GM19238 (cell line): ENCODE measurements at regions not wholly inside any gene's neighbourhood (a gene's known extent, or its start where the extent isn't known, plus 50 kb on each side); places are given as distances from the start of the nearest gene placed in this dataset.

Experiments used
- DNase-seq: peaks from one replicate; pipeline ENCODE4 v3.0.0; 2011; ENCODE audit warnings: low spot score; ENCODE audit not compliant: insufficient read length

DNA sequence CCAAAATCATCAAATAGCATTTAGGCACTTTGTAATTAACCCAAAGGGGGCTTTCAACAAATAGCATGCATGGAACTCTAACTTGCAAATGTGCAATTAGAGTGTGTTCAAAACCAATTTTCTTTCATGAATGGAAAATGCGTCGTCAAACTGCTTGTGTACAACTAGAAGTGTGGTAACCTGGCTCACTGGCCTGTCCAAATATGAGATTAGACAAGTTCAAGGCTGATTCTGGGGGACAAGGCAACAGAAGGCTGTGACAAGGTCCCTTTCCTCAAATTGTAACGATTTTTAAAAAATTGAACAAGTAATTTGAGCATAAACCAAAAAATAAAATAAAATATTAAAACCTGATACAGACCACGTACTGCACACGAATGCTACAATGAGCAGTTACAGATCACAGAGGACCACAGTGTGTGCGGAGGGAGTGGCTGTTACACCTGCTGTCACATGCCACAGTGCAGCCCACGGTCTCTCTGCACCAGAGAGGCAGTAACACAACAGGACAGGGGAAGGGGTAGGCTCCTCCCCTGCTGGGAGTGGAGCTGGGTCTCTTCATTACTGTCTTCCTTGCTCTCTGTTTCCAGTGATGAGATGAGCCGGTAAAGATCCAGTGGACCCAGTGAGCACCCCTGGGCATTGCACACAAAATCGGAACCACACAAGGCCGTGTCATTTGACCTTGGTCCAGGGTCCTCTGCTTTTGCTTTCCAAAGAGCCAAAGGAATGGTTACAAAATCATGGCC lies 252.2 kb upstream of the PDE10A start:
- no peak for DNase-seq

DNA sequence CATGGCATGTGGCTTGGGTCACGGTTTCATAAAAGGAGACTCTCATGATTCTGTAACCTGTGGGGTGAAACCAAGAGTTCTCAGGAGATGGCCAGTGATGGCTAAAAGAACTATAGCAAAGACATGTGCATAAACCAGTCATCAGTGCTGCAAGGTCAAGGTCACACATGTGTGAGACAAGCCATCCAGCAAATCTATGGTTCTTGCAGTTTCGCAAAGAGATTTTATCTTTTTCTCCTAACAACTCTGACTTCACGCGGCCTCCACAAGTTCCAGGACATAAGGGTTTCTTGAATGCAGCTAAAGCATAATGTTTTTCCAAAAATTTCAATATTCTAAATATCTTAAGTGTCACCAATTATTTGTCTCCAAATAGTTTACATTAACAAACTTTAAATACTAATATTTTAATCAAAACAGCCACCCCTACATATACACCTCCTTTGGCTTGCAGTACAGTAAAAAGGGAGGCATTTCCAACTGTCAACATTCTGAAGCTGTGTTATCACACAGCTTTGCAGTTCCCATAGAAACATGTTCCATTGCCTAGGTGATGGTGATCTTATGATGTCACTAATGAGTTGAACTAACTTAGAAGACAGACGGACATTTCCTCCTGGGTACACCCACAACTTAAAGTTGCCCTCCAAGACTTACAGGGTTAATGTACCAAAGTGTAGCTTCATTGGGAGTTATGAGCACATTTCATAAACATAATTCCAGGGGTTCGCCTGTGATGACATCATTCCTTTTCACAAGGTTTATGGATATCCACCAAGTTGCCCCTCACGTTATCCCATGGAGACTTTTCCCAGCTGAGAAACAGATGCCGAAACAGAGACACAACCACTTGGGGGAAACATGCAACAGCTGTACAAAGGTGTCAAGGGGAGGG lies 250.9 kb upstream of the PDE10A start:
- no peak for DNase-seq

DNA sequence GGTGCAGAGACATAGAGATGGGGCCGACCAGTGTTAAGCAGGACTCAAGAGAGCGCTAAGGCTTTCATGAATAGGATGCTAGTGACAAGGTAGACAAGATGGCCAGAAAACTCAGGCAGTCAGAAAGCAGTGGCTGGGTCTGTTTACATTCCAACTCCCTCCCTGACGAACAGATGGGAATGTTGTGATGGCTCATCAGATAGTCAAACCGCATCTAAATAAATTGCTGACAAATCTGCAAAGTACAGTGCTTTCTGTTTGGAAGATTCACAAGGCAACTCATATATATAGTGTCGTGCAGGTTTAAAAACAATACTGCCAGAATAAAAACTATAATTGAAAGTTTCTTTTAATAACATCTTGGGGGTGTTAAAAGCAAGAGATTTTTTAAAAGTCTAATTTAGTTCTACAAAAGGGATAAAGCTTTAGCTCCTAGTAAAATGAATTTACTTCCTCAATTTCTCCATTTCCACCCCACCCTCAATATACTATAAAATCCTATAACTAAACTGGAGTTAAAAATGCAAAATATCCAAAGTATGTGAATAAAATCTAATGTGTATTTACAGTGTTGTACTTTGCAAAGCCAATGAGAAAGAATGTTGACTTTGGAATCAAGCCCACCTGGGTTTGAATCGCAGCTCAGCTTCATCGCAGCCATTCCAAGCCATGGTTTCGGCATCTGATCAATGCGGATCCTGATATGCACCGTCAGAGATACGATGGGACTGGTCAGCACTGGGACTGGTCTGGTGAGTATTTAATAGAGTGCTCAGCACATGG lies 247.3 kb upstream of the PDE10A start:
- no peak for DNase-seq

DNA sequence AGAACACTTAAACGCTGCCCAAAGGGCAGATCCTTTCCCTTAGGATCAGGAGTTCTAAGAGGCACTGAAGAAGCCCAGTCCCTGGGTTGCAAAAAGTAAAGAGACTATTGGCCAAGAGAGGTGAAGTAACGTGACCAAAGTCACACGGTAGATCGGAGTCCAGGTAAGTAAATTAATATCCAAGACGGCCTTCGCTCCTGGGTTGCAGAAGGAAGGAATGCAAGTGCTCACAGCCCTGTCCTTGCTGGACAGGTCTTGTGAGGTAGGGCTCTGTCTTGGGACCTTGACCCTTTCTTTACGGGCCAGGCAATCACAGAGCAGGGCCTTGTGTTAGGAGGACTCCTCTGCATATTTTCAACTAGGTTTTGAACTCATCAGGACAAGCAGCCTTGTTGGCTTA lies 243.7 kb upstream of the PDE10A start:
- DNase-seq: no peak

DNA sequence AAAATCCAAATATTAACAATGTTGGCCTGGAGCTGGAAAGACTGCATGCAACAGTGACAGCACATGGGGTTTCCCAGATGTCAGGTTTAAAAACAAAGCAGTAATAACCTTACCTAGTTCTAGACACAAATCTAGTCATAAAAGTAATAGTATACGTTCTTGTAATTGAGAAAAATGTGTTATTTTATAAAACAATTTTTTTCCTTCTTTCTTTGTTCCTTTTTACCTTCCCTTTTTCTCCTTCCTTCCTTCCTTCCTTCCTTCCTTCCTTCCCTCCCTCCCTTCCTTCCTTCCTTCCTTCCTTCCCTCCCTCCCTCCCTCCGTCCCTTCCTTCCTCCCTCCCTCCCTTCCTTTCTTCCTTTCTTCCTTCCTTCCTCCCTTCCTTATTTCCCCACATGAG lies 242.7 kb upstream of the PDE10A start:
- DNase-seq: no peak

GRCh38 chr6:165900970-165901369 lies 237.9 kb upstream of the PDE10A start:
- no peak for DNase-seq

GRCh38 chr6:165899611-165900010 lies 236.6 kb upstream of the PDE10A start:
- DNase-seq: no peak

DNA sequence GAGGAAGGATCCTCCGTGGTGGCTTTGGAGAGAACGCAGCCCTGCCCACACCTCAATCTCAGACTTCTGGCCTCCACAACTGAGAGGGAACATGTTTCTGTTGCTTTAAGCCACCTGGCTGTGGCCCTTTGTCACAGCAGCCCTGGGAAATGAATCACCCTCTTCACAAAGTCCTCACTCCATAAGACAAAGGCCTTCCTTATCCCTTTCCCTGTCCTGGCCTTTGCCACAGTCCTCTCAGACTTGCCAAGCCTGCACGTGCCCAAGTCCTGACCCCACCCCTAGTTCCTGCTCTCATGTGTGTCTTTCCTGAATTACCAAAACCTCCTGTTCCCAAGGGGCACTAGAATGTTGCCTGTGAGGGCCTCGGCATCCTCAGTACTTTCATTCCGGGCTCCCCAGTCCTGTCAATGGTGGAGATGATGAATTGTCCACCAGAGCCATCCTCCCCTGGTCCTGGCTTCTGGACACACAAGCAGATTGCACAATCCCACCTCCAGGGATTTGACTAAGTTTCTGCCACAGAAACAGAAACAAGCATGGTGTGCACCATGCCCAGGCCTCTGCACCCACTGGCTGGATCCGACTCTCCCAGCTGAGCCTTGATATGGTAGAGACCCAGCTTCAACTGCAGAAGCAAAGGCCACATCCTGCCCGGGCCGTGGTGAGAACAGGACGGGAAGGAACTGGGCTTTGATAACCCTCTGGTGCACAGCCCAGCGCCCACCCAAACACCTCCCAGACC lies 232.6 kb upstream of the PDE10A start:
- no peak for DNase-seq

DNA sequence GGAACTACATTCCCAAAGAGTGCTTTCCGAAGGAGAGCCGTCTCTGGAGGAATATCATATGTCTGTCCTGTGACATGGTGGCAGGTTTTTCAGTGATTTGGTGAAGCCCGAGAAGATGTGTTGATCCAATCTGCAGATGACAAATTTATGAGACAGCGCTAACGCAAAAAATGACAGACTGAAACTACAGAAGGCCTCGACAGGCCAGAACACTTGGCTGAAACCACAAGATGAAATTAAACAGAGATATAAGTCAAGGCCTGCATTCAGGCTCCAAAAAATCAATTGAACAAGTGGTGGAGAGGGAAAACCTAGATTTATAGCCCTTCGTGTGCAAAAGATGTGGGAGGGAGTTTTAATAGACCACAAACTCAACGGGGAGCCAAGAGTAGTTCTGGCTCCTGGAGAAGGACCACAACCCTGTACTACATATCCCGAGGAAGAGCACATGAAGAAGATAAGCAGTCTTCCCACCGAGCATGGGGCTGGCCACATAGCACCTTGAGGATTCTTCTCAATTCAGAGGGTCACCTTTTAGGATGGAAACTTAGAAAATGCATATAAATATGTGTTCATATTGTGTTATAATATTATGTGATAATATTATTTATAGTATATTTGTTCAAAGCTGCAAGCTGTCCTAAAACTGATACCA lies 231.3 kb upstream of the PDE10A start:
- no peak for DNase-seq

GRCh38 chr6:165893431-165893830 lies 230.4 kb upstream of the PDE10A start:
- no peak for DNase-seq

GRCh38 chr6:165891320-165891719 lies 228.3 kb upstream of the PDE10A start:
- no peak for DNase-seq

DNA sequence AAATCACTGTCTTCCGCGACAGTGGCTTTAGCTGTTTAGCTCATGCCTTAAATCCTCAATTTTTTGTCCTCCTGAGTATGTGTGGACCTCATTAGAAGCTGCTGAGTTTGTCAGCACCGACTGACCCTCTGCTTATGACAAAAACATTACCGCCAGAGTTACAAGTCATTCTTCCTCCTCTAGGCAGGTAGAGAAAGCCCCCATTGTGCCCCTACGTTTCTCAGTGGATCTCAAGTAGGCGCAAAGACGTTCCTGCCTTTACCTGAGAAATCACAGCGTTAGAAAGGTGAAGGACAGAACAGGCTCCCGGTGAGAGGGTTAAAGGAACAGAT lies 227.3 kb upstream of the PDE10A start:
- DNase-seq: no peak

DNA sequence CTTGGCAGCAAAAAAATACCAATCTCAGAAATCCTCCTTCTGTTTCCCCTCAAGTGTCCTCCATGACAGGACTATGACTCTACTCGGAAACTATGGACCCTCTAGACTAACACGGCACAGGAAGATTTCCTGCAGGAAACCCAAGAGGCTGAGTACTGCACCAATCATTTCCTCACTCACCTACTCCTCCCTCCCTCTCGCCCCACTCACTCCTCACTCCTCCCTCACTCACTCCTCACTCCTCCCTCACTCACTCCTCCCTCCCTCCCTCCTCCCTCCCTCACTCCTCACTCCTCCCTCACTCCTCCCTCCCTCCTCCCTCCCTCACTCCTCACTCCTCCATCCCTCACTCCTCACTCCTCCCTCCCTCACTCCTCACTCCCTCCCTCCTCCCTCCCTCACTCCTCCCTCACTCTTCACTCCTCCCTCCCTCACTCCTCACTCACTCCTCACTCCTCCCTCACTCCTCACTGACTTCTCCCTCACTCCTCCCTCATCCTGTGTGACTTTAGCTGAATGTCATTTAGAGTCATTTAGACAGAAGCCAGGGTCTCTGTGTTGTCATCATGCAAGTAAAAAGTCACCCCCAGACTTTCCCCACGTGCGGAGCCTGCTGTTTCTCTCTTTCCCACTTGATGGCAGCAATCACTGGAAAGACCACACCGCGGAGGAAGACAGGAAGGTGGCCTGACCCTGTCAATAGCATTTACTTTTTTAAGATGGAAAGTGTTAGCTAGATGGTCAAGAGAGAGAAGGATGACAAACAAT lies 226.8 kb upstream of the PDE10A start:
- DNase-seq: no peak

DNA sequence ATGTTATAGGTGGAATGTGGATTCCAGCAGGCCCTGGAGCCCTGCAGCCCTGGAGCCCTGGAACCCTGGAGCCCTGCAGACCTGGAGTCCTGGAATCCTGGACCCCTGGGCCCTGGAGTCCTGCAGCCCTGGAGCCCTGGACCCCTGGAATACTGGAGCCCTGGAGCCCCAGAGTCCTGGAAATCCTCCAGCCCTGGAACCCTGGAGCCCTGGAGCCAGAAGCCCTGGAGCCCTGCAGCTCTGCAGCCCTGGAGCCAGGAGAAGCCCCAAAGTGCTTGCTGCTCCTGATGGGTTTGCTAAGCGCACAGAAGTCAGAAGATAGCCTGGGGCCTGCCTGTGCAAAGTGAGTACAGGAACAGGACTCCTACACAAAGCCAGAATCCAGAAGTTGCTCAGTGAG lies 223.1 kb upstream of the PDE10A start:
- DNase-seq: no peak

DNA sequence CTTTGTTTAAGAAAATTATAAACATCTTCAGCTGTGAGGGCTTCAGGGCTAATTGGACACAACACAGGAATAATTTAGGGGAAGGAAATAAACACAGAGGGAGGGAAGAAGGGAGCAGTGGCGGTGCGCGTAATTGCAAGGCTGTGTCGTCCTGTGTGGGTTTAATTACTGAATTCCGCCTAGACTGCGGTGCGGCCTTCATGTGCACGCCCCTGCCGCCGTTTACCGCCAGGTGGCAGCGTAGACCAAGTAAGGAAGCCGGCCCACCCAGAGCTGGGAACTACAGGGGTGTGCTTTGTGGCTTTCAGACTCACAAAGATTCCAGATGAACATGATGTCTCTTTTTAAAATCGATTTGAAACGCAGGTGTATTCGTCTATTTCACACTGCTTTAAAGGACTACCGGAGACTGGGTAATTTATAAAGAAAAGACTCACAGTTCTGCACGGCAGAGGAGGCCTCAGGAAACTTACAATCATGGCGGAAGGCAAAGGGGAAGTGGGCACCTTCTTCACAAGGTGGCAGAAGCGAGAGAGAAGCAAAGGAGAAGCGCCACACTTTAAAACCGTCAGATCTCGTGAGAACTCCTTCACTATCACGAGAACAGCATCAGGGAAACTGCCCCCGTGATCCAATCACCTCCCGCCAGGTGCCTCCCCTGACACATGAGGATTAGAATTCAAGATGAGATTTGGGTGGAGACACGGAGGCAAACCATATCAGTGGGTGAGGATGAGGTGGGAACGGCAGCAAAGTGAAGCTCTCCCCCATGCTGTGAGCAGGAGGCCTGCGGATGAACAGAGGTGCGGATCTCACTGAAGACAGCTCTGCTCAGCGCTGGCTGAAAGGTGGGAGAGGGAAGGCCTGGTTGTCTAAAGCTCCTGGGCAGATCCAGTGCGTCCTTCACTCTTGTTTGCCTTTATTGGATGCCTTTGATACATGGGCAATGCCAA lies 222.0 kb upstream of the PDE10A start:
- peak; percentile 47 for DNase-seq

GRCh38 chr6:165883851-165884640 lies 221.0 kb upstream of the PDE10A start:
- DNase-seq: no peak

- DNase-seq: no peak
These were observed 218.8 kb upstream of the PDE10A start for GRCh38 chr6:165881806-165882205.

DNA sequence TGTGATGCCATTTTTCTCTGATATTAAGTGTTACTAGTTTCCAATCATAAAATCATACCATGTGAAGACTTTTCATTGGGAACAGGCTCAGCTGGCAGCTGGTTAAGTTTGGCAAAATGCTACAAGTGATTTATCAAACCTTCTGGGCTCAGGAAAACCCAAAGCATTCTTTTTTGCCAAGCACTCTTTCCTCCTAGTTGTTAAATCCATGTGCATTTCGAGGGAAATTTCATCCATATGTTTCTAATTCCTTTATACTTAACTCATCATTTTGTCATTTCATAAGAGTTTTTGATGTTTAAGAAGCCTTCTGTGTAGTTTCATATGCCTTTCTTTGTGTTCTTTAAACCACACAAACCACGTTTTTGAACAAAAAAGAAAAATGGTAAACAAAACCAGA lies 217.6 kb upstream of the PDE10A start:
- no peak for DNase-seq
